ENCODE measurements at regions not wholly inside any gene's neighbourhood (a gene's known extent, or its start where the extent isn't known, plus 50 kb on each side); places are given as distances from the start of the nearest gene placed in this dataset.
"Not testable (repeated sequence)": the region's sequence is repeated elsewhere in the genome, so short reads cannot be mapped to it uniquely, and the experiment has no call there.

GRCh38 chr17:16842346-16842745, 129.6 kb downstream of the TNFRSF13B start:
- not testable (repeated sequence) for DNase-seq (ENCODE audit: low read depth); H3K4me3 ChIP-seq (ENCODE audit: low read depth, low read length)

GRCh38 chr17:16841896-16842295, 130.0 kb downstream of the TNFRSF13B start:
- not testable (repeated sequence) for DNase-seq (ENCODE audit: low read depth)

GRCh38 chr17:16840219-16840618, 131.7 kb downstream of the TNFRSF13B start:
- not testable (repeated sequence) for H3K4me3 ChIP-seq (ENCODE audit: low read depth, low read length); DNase-seq (ENCODE audit: low read depth)

More at GRCh38 chr17:16841896-16842295, 130.0 kb downstream of the TNFRSF13B start:
- H3K4me3 ChIP-seq (ENCODE audit: low read depth, low read length) = not testable (repeated sequence)

GRCh38 chr17:16839242-16840175, 132.4 kb downstream of the TNFRSF13B start:
- not testable (repeated sequence) for H3K4me3 ChIP-seq (ENCODE audit: low read depth, low read length); DNase-seq (ENCODE audit: low read depth)

- not testable (repeated sequence) for H3K4me3 ChIP-seq (ENCODE audit: low read depth, low read length); DNase-seq (ENCODE audit: low read depth)
Observed at GRCh38 chr17:16838795-16839194, 133.1 kb downstream of the TNFRSF13B start.

- DNase-seq (ENCODE audit: low read depth); H3K4me3 ChIP-seq (ENCODE audit: low read depth, low read length): not testable (repeated sequence)
Observed at GRCh38 chr17:16838287-16838686, 133.6 kb downstream of the TNFRSF13B start.

- not testable (repeated sequence) for DNase-seq (ENCODE audit: low read depth); H3K4me3 ChIP-seq (ENCODE audit: low read depth, low read length)
Observed at GRCh38 chr17:16837468-16838266, 134.3 kb downstream of the TNFRSF13B start.

GRCh38 chr17:16836315-16836915, 135.5 kb downstream of the TNFRSF13B start:
- not testable (repeated sequence) for DNase-seq (ENCODE audit: low read depth); H3K4me3 ChIP-seq (ENCODE audit: low read depth, low read length)

- H3K4me3 ChIP-seq (ENCODE audit: low read depth, low read length); DNase-seq (ENCODE audit: low read depth): not testable (repeated sequence)
Observed at GRCh38 chr17:16833517-16833916, 138.4 kb downstream of the TNFRSF13B start.

GRCh38 chr17:16832853-16833252, 139.1 kb downstream of the TNFRSF13B start:
- not testable (repeated sequence) for H3K4me3 ChIP-seq (ENCODE audit: low read depth, low read length); DNase-seq (ENCODE audit: low read depth)

GRCh38 chr17:16832206-16832605, 139.7 kb downstream of the TNFRSF13B start:
- not testable (repeated sequence) for H3K4me3 ChIP-seq (ENCODE audit: low read depth, low read length); DNase-seq (ENCODE audit: low read depth)

- not testable (repeated sequence) for H3K4me3 ChIP-seq (ENCODE audit: low read depth, low read length); DNase-seq (ENCODE audit: low read depth)
Observed at GRCh38 chr17:16830770-16831169, 140.7 kb downstream of the CCDC144A start.

- H3K4me3 ChIP-seq (ENCODE audit: low read depth, low read length) = not testable (repeated sequence)
Observed at GRCh38 chr17:16830219-16830618, 140.2 kb downstream of the CCDC144A start.

More at GRCh38 chr17:16830219-16830618, 140.2 kb downstream of the CCDC144A start:
- DNase-seq (ENCODE audit: low read depth) = not testable (repeated sequence)
